ENCODE measurements at regions not wholly inside any gene's neighbourhood (a gene's known extent, or its start where the extent isn't known, plus 50 kb on each side); places are given as distances from the start of the nearest gene placed in this dataset.

DNA sequence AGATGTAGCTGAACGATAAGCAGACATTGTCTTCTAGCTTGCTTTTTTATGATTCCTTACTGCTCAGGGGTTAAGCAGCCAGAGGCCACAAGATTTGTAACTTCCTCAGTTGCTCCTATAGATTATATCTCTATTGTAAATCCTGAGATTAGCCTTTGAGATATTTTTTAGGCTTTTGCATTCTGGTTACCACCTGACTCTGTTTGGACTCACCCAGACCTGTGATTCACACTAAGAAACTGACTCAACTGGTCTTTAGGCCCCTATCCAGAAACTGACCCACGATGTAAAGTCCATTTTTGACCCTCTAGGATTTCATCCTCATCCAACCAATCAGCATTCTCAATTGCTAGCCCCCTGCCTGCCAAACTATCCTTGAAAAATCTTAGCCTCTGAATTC is 194.4 kb downstream of the RASSF9 start:
- no peak for TF ChIP-seq POLR2A (IDR thresholded peaks at IDR 0.05)
- TF ChIP-seq, protein P1, sequence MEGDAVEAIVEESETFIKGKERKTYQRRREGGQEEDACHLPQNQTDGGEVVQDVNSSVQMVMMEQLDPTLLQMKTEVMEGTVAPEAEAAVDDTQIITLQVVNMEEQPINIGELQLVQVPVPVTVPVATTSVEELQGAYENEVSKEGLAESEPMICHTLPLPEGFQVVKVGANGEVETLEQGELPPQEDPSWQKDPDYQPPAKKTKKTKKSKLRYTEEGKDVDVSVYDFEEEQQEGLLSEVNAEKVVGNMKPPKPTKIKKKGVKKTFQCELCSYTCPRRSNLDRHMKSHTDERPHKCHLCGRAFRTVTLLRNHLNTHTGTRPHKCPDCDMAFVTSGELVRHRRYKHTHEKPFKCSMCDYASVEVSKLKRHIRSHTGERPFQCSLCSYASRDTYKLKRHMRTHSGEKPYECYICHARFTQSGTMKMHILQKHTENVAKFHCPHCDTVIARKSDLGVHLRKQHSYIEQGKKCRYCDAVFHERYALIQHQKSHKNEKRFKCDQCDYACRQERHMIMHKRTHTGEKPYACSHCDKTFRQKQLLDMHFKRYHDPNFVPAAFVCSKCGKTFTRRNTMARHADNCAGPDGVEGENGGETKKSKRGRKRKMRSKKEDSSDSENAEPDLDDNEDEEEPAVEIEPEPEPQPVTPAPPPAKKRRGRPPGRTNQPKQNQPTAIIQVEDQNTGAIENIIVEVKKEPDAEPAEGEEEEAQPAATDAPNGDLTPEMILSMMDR (IDR thresholded peaks at IDR 0.05), result no peak

Data from lower leg skin (tissue), 3 donors.